HCT116 (cell line): ENCODE measurements at regions not wholly inside any gene's neighbourhood (a gene's known extent, or its start where the extent isn't known, plus 50 kb on each side); places are given as distances from the start of the nearest gene placed in this dataset.

ENCODE experiments used
- ATAC-seq: fragments of 200-7000 bp; cut with Tn5 transposase; 2 replicates; pipeline ENCODE4 v1.9.1; 2020; ENCODE audit warnings: mild to moderate bottlenecking, moderate library complexity
- BruUV-seq: library from RNA; stranded (reverse); fragments of 400-500 nt; replicated peaks from 2 replicates; lab custom pipeline; 2021; lab: Mats Ljungman, UMichigan
- CTCF ChIA-PET: fragments of 300-600 bp; sonication (Branson Sonifier 250); formaldehyde crosslinking; loops from one replicate; lab custom pipeline; 2021; ENCODE audit warnings: antibody characterized with exemption; lab: Charles Lee
- POLR2A ChIA-PET: fragments of 300-600, 350-600 bp; sonication (Branson Sonifier 250); formaldehyde crosslinking; loops from one replicate; lab custom pipeline; 2021; ENCODE audit warnings: antibody characterized with exemption; lab: Charles Lee
- RAD21 ChIA-PET, 2 experiments: fragments of 300-600 bp; sonication (Branson Sonifier 250); formaldehyde crosslinking; loops; one replicate each; lab custom pipeline; 2023; ENCODE audit warnings: low total read pairs in 2 of 2; ENCODE audit not compliant: uncharacterized antibody in 2 of 2, unreplicated experiment in 2 of 2, low non-redundant PET in 1 of 2; lab: Charles Lee
- DNase-seq: peaks from one replicate; pipeline ENCODE4 v3.0.0-alpha.2; 2010; ENCODE audit warnings: low read depth, low spot score
- H2AFZ ChIP-seq: fragments of 200-600 bp; shearing (Covaris generic), sonication (generic); 2 replicates; pipeline ENCODE4 v1.6.1; 2017; ENCODE audit warnings: low read depth, mixed run types, mixed read lengths, antibody characterized with exemption, low read length; ENCODE audit not compliant: poor library complexity, severe bottlenecking
- H3K27ac ChIP-seq: 2 replicates; pipeline ENCODE4 v1.5.1; 2012; ENCODE audit warnings: low read depth, low read length
- H3K27me3 ChIP-seq: fragments of 200-600 bp; sonication (generic); 2 replicates; pipeline ENCODE4 v1.6.1; 2016; ENCODE audit warnings: mixed run types, low read length, mixed read lengths; ENCODE audit not compliant: insufficient read depth
- H3K36me3 ChIP-seq, 2 experiments: fragments of 200-500 bp in 1 of 2; fragments of 200-600 bp in 1 of 2; sonication (Bioruptor generic) in 1 of 2; sonication (generic) in 1 of 2; 2 replicates each; pipeline versions ENCODE4 v1.5.1 to v1.6.1; 2014 to 2016; ENCODE audit warnings: low read length in 2 of 2, inconsistent platforms in 1 of 2, mixed read lengths in 1 of 2, mixed run types in 1 of 2; ENCODE audit not compliant: insufficient read depth in 2 of 2, control insufficient read depth in 1 of 2
- H3K4me1 ChIP-seq, 2 experiments: fragments of 200-600 bp in 1 of 2; sonication (generic) in 1 of 2; 2 replicates each; pipeline versions ENCODE4 v1.5.1 to v1.6.1; 2012 to 2017; ENCODE audit warnings: low read length in 2 of 2, inconsistent platforms in 1 of 2, mild to moderate bottlenecking in 1 of 2, mixed read lengths in 1 of 2, mixed run types in 1 of 2, moderate library complexity in 1 of 2; ENCODE audit not compliant: insufficient read depth in 2 of 2, control insufficient read depth in 1 of 2
- H3K4me2 ChIP-seq: fragments of 200-600 bp; sonication (generic); 2 replicates; pipeline ENCODE4 v1.6.1; 2017; ENCODE audit warnings: mixed run types, low read length, mixed read lengths
- H3K4me3 ChIP-seq, 2 experiments: fragments of 200-600 bp in 1 of 2; sonication (generic) in 1 of 2; replicated peaks in 1 of 2; 2 replicates each; pipeline ENCODE4 v1.5.1; 2011 to 2016; ENCODE audit warnings: low read length in 2 of 2, control low read depth in 1 of 2, low read depth in 1 of 2, mild to moderate bottlenecking in 1 of 2, mixed read lengths in 1 of 2, mixed run types in 1 of 2
- H3K79me2 ChIP-seq: fragments of 200-600 bp; sonication (generic); 2 replicates; pipeline ENCODE4 v1.6.1; 2017; ENCODE audit warnings: mild to moderate bottlenecking, mixed run types, low read length, moderate library complexity, mixed read lengths; ENCODE audit not compliant: insufficient read depth
- H3K9ac ChIP-seq: fragments of 200-600 bp; sonication (generic); 2 replicates; pipeline ENCODE4 v1.6.1; 2016; ENCODE audit warnings: low read length, mixed read lengths
- H3K9me2 ChIP-seq: fragments of 200-600 bp; sonication (generic), shearing (Covaris generic); 2 replicates; pipeline ENCODE4 v1.6.1; 2017; ENCODE audit warnings: mixed run types, mild to moderate bottlenecking, moderate library complexity; ENCODE audit not compliant: insufficient read depth
- H3K9me3 ChIP-seq, 2 experiments: fragments of 200-500 bp in 1 of 2; fragments of 200-600 bp in 1 of 2; sonication (Bioruptor generic) in 1 of 2; sonication (generic) in 1 of 2; 2 replicates each; pipeline ENCODE4 v1.6.1; 2014 to 2017; ENCODE audit warnings: low read length in 2 of 2, mixed read lengths in 2 of 2, inconsistent platforms in 1 of 2, low read depth in 1 of 2, mild to moderate bottlenecking in 1 of 2, mixed run types in 1 of 2, moderate library complexity in 1 of 2; ENCODE audit not compliant: control insufficient read depth in 1 of 2, insufficient read depth in 1 of 2
- H4K20me1 ChIP-seq: fragments of 200-600 bp; sonication (generic), shearing (Covaris generic); 2 replicates; pipeline ENCODE4 v1.6.1; 2017; ENCODE audit warnings: mixed run types, mild to moderate bottlenecking, moderate library complexity; ENCODE audit not compliant: insufficient read depth
- CBX3 ChIP-seq: IDR thresholded peaks from 2 replicates; pipeline ENCODE4 v1.6.1; 2012; ENCODE audit warnings: low read depth
- CEBPB ChIP-seq: IDR thresholded peaks from 2 replicates; pipeline ENCODE4 v1.6.1; 2012; ENCODE audit warnings: low read depth
- EZH2phosphoT487 ChIP-seq: fragments of 200-600 bp; IDR thresholded peaks from 2 replicates; pipeline ENCODE4 v1.6.1; 2018; ENCODE audit warnings: antibody characterized with exemption, borderline replicate concordance
- JUND ChIP-seq: IDR thresholded peaks from 2 replicates; pipeline ENCODE4 v1.6.1; 2012
- RAD21 ChIP-seq: IDR thresholded peaks from 2 replicates; pipeline ENCODE4 v1.6.1; 2012; ENCODE audit warnings: low read depth, mild to moderate bottlenecking
- SIN3A ChIP-seq: IDR thresholded peaks from 2 replicates; pipeline ENCODE4 v1.6.1; 2012; ENCODE audit warnings: low read depth
- SP1 ChIP-seq: IDR thresholded peaks from 2 replicates; pipeline ENCODE4 v1.6.1; 2012; ENCODE audit warnings: low read depth
- SRF ChIP-seq: IDR thresholded peaks from 2 replicates; pipeline ENCODE4 v1.6.1; 2012; ENCODE audit warnings: low read depth
- YY1 ChIP-seq: IDR thresholded peaks from 2 replicates; pipeline ENCODE4 v1.6.1; 2011; ENCODE audit warnings: low read length, low read depth, moderate library complexity, mild to moderate bottlenecking; ENCODE audit not compliant: insufficient replicate concordance; ENCODE audit errors: extremely low read depth
- ZFX ChIP-seq: fragments of 450-650 bp; IDR thresholded peaks from 2 replicates; pipeline ENCODE4 v1.6.1; 2017
- ZNF274 ChIP-seq: fragments of 200-500 bp; sonication (Bioruptor generic); IDR thresholded peaks from 2 replicates; pipeline ENCODE4 v1.6.1; 2014; ENCODE audit warnings: mild to moderate bottlenecking, low read depth, low read length, inconsistent platforms
- intact Hi-C: fragments of 100-400 bp; cut with micrococcal nuclease; formaldehyde crosslinking; loops from 2 replicates; pipeline ENCODE4 v1.10.0; 2022
- TF ChIP-seq, protein P1 (sequence below): IDR thresholded peaks from 2 replicates; pipeline ENCODE4 v1.6.1; 2012
- TF ChIP-seq, protein P2 (sequence below): IDR thresholded peaks from 2 replicates; pipeline ENCODE4 v1.6.1; 2011; ENCODE audit warnings: mild to moderate bottlenecking, low read length, moderate library complexity; ENCODE audit not compliant: insufficient replicate concordance; ENCODE audit errors: extremely low read depth

DNA sequence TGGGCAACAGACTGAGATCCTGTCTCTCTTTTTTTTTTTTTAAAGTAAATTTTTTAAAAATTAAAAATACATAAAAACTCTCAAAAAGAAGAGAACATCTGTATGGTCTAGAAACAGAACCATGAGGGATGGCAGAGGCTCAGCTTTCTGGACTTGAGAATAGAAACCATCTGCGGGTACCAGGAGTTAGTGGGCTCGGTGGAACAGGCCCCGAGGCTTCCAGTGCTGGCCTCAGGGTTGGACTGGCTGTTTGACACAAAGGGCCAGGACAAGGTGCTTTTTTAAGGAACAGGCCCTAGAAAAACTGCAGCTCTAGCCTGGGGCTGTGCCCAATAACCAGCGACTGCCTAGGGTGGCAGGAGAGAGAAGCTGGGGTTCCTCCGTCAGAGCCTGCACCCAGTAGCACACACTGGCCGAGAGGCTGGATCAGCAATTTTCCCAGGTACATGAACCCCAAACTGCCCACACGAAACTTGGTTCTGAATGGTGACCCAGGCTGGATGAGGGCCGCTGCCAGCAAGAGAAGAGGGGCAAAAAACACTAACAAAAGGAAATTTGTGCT lies 131.0 kb upstream of the OLIG3 start:
- no TSS peak for BruUV-seq
- no peaks in the 10 kb centered on the region for H3K36me3 ChIP-seq
- CTCF ChIA-PET = interaction anchor here (1.1 kb wide), 1 partner anchor 548 kb away, joined by 3 read pairs; no protein-coding TSS in a partner anchor
- no peaks in the 10 kb centered on the region for H3K79me2 ChIP-seq
- RAD21 ChIA-PET = no interaction called here
- no peaks in the 10 kb centered on the region for H3K9me3 ChIP-seq
- H3K27ac ChIP-seq = no peak overlapping the region
- intact Hi-C loops = no loop called here
- POLR2A ChIA-PET = no interaction called here
- no peak overlapping the region for H3K4me2 ChIP-seq
- no peak overlapping the region for H3K4me3 ChIP-seq
- H4K20me1 ChIP-seq = no peaks in the 10 kb centered on the region
- no peaks in the 10 kb centered on the region for H3K27me3 ChIP-seq
- H3K4me1 ChIP-seq = no peaks in the 10 kb centered on the region
- H3K9ac ChIP-seq = no peak overlapping the region
- ATAC-seq (no peak), DNase-seq (no peak)
- H2AFZ ChIP-seq = no peak overlapping the region
- TF ChIP-seq ZFX (no peak), EZH2phosphoT487 (no peak), CEBPB (no peak), CBX3 (no peak), RAD21 (no peak), SP1 (no peak), ZNF274 (no peak), YY1 (no peak), JUND (no peak), SIN3A (no peak), SRF (no peak)
- TF ChIP-seq, protein P1, sequence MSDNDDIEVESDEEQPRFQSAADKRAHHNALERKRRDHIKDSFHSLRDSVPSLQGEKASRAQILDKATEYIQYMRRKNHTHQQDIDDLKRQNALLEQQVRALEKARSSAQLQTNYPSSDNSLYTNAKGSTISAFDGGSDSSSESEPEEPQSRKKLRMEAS = no peak
- TF ChIP-seq, protein P2, sequence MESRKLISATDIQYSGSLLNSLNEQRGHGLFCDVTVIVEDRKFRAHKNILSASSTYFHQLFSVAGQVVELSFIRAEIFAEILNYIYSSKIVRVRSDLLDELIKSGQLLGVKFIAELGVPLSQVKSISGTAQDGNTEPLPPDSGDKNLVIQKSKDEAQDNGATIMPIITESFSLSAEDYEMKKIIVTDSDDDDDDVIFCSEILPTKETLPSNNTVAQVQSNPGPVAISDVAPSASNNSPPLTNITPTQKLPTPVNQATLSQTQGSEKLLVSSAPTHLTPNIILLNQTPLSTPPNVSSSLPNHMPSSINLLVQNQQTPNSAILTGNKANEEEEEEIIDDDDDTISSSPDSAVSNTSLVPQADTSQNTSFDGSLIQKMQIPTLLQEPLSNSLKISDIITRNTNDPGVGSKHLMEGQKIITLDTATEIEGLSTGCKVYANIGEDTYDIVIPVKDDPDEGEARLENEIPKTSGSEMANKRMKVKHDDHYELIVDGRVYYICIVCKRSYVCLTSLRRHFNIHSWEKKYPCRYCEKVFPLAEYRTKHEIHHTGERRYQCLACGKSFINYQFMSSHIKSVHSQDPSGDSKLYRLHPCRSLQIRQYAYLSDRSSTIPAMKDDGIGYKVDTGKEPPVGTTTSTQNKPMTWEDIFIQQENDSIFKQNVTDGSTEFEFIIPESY = no peak
- no peaks in the 10 kb centered on the region for H3K9me2 ChIP-seq
